ENCODE measurements at regions not wholly inside any gene's neighbourhood (a gene's known extent, or its start where the extent isn't known, plus 50 kb on each side); places are given as distances from the start of the nearest gene placed in this dataset.

- 100% methylated on average over 1 of the region's 1 CpG; no CpG with 5 or more reads in 1 of the 2 experiments for WGBS, 2 experiments (ENCODE audit: extremely low coverage in 1 of 2, insufficient coverage in 1 of 2, insufficient read length in 1 of 2, insufficient replicate concordance in 2 of 2, low coverage in 1 of 2, low lambda C conversion rate in 2 of 2, missing lambda C conversion rate in 1 of 2)
- Histone ChIP-seq H2AFZ (ENCODE audit: low read length) (no peak overlapping the region), H3K4me2 (ENCODE audit: insufficient read depth in 1 of 2, low read depth in 2 of 2, low read length in 2 of 2) (no peak overlapping the region), H3K18ac (ENCODE audit: extremely low read depth, low read length) (no peak overlapping the region), H3K56ac (replicated peaks; ENCODE audit: insufficient read length, low read depth, low read length) (no peak overlapping the region), H3K23ac (ENCODE audit: insufficient read length) (no peak overlapping the region), H3K4me1 (replicated peaks in 1 of 4; ENCODE audit: control insufficient read depth in 3 of 4, insufficient read depth in 4 of 4, low read length in 3 of 4) (peaks cover 9 to 27% (median 17%) of the 10 kb centered on the region in 4 experiments), H2BK12ac (ENCODE audit: low read depth, low read length) (no peak overlapping the region), H4K5ac (ENCODE audit: insufficient read length, low read depth, low read length) (no peak overlapping the region), H3K27me3 (replicated peaks in 1 of 4; ENCODE audit: control insufficient read depth in 3 of 4, extremely low read depth in 1 of 4, insufficient read depth in 3 of 4, low read length in 3 of 4) (peaks cover 3 to 59% (median 45%) of the 10 kb centered on the region in 4 experiments), H3K27ac (ENCODE audit: low read depth, low read length) (no peak overlapping the region), H3K79me1 (ENCODE audit: low read depth, low read length) (no peaks in the 10 kb centered on the region), H2BK120ac (replicated peaks; ENCODE audit: low read depth, low read length) (no peak overlapping the region), H3K4ac (replicated peaks; ENCODE audit: insufficient read length, low read depth, low read length) (no peak overlapping the region), H2AK5ac (ENCODE audit: low read depth, low read length) (no peak overlapping the region), H4K8ac (ENCODE audit: extremely low read depth, insufficient read depth, low read length) (no peak overlapping the region), H3K9ac (replicated peaks in 1 of 4; ENCODE audit: extremely low read depth in 1 of 4, low read depth in 3 of 4, low read length in 3 of 4) (no peak overlapping the region), H3K4me3 (ENCODE audit: extremely low read depth in 1 of 4, insufficient read depth in 2 of 4, low read depth in 3 of 4, low read length in 4 of 4) (no peak overlapping the region), H2BK20ac (ENCODE audit: low read length) (no peak overlapping the region), H3K36me3 (ENCODE audit: control insufficient read depth in 2 of 4, insufficient read depth in 4 of 4, low read length in 3 of 4) (no peaks in the 10 kb centered on the region), H4K91ac (replicated peaks; ENCODE audit: insufficient read length, low read length) (no peak overlapping the region), H2BK15ac (ENCODE audit: low read length) (no peak overlapping the region), H2BK5ac (ENCODE audit: low read depth, low read length) (no peak overlapping the region), H3K9me3 (ENCODE audit: insufficient read depth in 2 of 2, low read depth in 1 of 2, low read length in 1 of 2) (no peaks in the 10 kb centered on the region), H3K23me2 (ENCODE audit: low read depth, low read length) (peaks cover 11% of the 10 kb centered on the region; the same call in 1 of the 2 replicates), H4K20me1 (replicated peaks in 1 of 2; ENCODE audit: control insufficient read depth in 1 of 2, insufficient read depth in 2 of 2, low read length in 2 of 2) (no peaks in the 10 kb centered on the region), H3K79me2 (ENCODE audit: control insufficient read depth in 1 of 2, insufficient read depth in 2 of 2, low read length in 2 of 2) (no peaks in the 10 kb centered on the region), H3K14ac (ENCODE audit: insufficient read length) (no peak overlapping the region)
- DNase-seq (ENCODE audit: low read depth in 1 of 2, low spot score in 2 of 2) (no peak), FAIRE-seq (no peak)
- TF ChIP-seq ZNF274 (IDR thresholded peaks at IDR 0.05; ENCODE audit: borderline replicate concordance, extremely low read depth, low read length) (no peak), TBP (IDR thresholded peaks at IDR 0.05; ENCODE audit: low read depth, low read length) (no peak), USF2 (IDR thresholded peaks at IDR 0.05; ENCODE audit: low read length) (no peak), CHD2 (IDR thresholded peaks at IDR 0.05; ENCODE audit: low read length) (no peak), SP4 (IDR thresholded peaks at IDR 0.05; ENCODE audit: low read length) (no peak)
- CTCF ChIA-PET (ENCODE audit: partially characterized antibody): interaction anchor here (1.1 to 1.5 kb wide), 2 partner anchors 237 to 244 kb away, joined by 3 read pairs; no protein-coding TSS in a partner anchor
- POLR2A ChIA-PET (ENCODE audit: partially characterized antibody): interaction anchor here (1.3 kb wide), 1 partner anchor 218 kb away, joined by 3 read pairs; no protein-coding TSS in a partner anchor
Observed at GRCh38 chr2:64862623-64863022, 126.6 kb upstream of the SLC1A4 start.

Data from H1 (cell line).